ENCODE measurements at regions not wholly inside any gene's neighbourhood (a gene's known extent, or its start where the extent isn't known, plus 50 kb on each side); places are given as distances from the start of the nearest gene placed in this dataset.

DNA sequence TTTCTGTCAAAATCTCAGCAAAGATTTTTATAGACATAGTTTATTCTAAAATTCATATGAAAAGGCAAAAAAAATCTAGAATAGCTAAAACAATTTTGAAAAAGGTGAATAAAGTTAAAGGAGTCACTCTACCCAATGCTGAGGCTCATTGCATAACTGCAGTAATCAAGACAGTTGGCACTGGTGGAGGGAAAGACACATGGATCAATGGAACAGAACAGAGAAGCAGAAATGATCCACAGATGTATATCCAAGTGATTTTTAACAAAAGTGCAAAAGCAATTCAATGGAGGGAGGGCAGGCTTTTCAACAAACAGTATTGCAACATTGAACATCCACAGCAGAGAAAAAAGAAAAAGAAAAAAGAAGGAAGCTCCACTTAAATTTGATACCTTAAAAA, 162.8 kb downstream of the RBM43 start:
- Histone ChIP-seq H3K4me1 (ENCODE audit: insufficient read depth) (no peaks in the 10 kb centered on the region), H3K27ac (no peak overlapping the region), H3K36me3 (ENCODE audit: low read depth) (no peaks in the 10 kb centered on the region), H2AFZ (no peak overlapping the region), H4K20me1 (ENCODE audit: insufficient read depth) (no peaks in the 10 kb centered on the region), H3K4me2 (ENCODE audit: unreplicated experiment) (no peak overlapping the region), H3K9ac (no peak overlapping the region), H3K4me3 (no peak overlapping the region), H3K9me2 (ENCODE audit: insufficient read depth) (no peaks in the 10 kb centered on the region), H3K9me3 (ENCODE audit: low read depth) (no peaks in the 10 kb centered on the region), H3K79me2 (ENCODE audit: insufficient read depth) (no peaks in the 10 kb centered on the region), H3K27me3 (replicated peaks; ENCODE audit: insufficient read depth) (no peaks in the 10 kb centered on the region), H3F3A (ENCODE audit: insufficient read depth) (no peaks in the 10 kb centered on the region)
- in situ Hi-C loops (cut with MboI) = no loop called here
- no peak for TF ChIP-seq EZH2 (IDR thresholded peaks at IDR 0.05; ENCODE audit: insufficient read depth, poor library complexity, severe bottlenecking)
- TF ChIP-seq EZH2phosphoT487 (IDR thresholded peaks at IDR 0.05; ENCODE audit: insufficient read depth, low read depth) = no peak
- no peak for DNase-seq

DNA sequence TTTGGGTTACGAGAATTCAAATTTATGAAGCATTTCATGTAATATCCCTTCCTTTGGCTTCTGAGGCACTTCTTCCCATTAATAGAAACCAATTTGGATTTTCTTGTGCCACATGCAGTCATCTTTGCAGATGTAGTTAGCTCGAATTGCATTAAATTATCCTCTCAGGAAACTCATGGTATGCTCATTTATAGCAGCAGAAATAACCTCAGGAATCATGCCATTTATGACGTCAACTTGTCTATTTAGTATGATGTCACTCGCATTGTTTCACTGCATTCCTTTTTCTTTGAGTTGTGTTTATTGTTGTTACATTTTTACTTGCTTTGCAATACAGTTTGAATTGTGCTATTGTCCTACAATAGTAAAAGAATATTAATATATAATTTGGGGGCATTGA, 163.8 kb downstream of the RBM43 start:
- TF ChIP-seq EZH2phosphoT487 (IDR thresholded peaks at IDR 0.05; ENCODE audit: insufficient read depth, low read depth) = no peak
- TF ChIP-seq EZH2 (IDR thresholded peaks at IDR 0.05; ENCODE audit: insufficient read depth, poor library complexity, severe bottlenecking) = no peak
- no peak overlapping the region for H3K4me2 ChIP-seq (ENCODE audit: unreplicated experiment)
- 52 to 56% methylated on average over 4 of the region's 4 CpGs for WGBS, 2 experiments (ENCODE audit: low coverage in 1 of 2, low lambda C conversion rate in 2 of 2, missing lambda C conversion rate in 2 of 2)
- H3K4me3 ChIP-seq = no peak overlapping the region
- H3K9me3 ChIP-seq (ENCODE audit: low read depth) = no peaks in the 10 kb centered on the region
- H3K27ac ChIP-seq = no peak overlapping the region
- H3K9me2 ChIP-seq (ENCODE audit: insufficient read depth) = no peaks in the 10 kb centered on the region
- no peaks in the 10 kb centered on the region for H3K27me3 ChIP-seq (replicated peaks; ENCODE audit: insufficient read depth)
- H2AFZ ChIP-seq = no peak overlapping the region
- no peaks in the 10 kb centered on the region for H3K79me2 ChIP-seq (ENCODE audit: insufficient read depth)
- in situ Hi-C loops (cut with MboI) = no loop called here
- H3K36me3 ChIP-seq (ENCODE audit: low read depth) = no peaks in the 10 kb centered on the region
- H4K20me1 ChIP-seq (ENCODE audit: insufficient read depth) = no peaks in the 10 kb centered on the region
- peak; percentile 8 for DNase-seq
- no peak overlapping the region for H3K9ac ChIP-seq
- H3K4me1 ChIP-seq (ENCODE audit: insufficient read depth) = no peaks in the 10 kb centered on the region
- H3F3A ChIP-seq (ENCODE audit: insufficient read depth) = no peaks in the 10 kb centered on the region

- Histone ChIP-seq H3K4me3 (no peak overlapping the region), H4K20me1 (ENCODE audit: insufficient read depth) (no peaks in the 10 kb centered on the region), H2AFZ (no peak overlapping the region), H3K79me2 (ENCODE audit: insufficient read depth) (no peaks in the 10 kb centered on the region), H3K4me2 (ENCODE audit: unreplicated experiment) (no peak overlapping the region), H3K9me2 (ENCODE audit: insufficient read depth) (no peaks in the 10 kb centered on the region), H3K27ac (no peak overlapping the region), H3K9ac (no peak overlapping the region), H3K4me1 (ENCODE audit: insufficient read depth) (no peaks in the 10 kb centered on the region), H3F3A (ENCODE audit: insufficient read depth) (no peaks in the 10 kb centered on the region), H3K36me3 (ENCODE audit: low read depth) (no peaks in the 10 kb centered on the region), H3K27me3 (replicated peaks; ENCODE audit: insufficient read depth) (no peaks in the 10 kb centered on the region), H3K9me3 (ENCODE audit: low read depth) (no peaks in the 10 kb centered on the region)
- no peak for DNase-seq
- in situ Hi-C loops (cut with MboI) = no loop called here
- no peak for TF ChIP-seq EZH2 (IDR thresholded peaks at IDR 0.05; ENCODE audit: insufficient read depth, poor library complexity, severe bottlenecking)
- TF ChIP-seq EZH2phosphoT487 (IDR thresholded peaks at IDR 0.05; ENCODE audit: insufficient read depth, low read depth) = no peak
These were observed 164.5 kb downstream of the RBM43 start for GRCh38 chr2:151097128-151097527.

DNA sequence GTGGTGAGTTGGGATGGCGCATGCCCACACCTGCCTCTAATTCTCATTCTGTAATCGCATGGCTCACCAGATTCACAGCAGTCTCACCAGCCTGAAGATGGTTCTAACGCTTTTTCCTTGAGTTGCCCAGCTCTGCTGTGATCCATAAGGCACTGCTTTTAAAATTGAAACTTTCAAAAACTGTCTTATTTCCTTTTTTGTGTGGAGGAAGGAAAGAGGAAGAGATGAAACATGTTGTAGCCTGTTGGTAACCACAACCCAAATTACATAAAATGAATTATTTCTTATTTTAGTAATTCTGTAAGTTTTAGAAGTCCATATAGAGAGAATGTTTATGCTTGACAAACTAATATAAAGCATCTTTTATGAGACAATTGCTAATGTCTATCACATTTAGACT, 165.4 kb downstream of the RBM43 start:
- H3K36me3 ChIP-seq (ENCODE audit: low read depth) = no peaks in the 10 kb centered on the region
- H3K4me2 ChIP-seq (ENCODE audit: unreplicated experiment) = no peak overlapping the region
- no peaks in the 10 kb centered on the region for H3K27me3 ChIP-seq (replicated peaks; ENCODE audit: insufficient read depth)
- H4K20me1 ChIP-seq (ENCODE audit: insufficient read depth) = no peaks in the 10 kb centered on the region
- H3K9me2 ChIP-seq (ENCODE audit: insufficient read depth) = no peaks in the 10 kb centered on the region
- H2AFZ ChIP-seq = no peak overlapping the region
- no peaks in the 10 kb centered on the region for H3K79me2 ChIP-seq (ENCODE audit: insufficient read depth)
- no peak overlapping the region for H3K9ac ChIP-seq
- H3K27ac ChIP-seq = no peak overlapping the region
- WGBS, 2 experiments (ENCODE audit: low coverage in 1 of 2, low lambda C conversion rate in 2 of 2, missing lambda C conversion rate in 2 of 2) = 84 to 85% methylated on average over 3 of the region's 3 CpGs
- TF ChIP-seq EZH2 (IDR thresholded peaks at IDR 0.05; ENCODE audit: insufficient read depth, poor library complexity, severe bottlenecking) (no peak), EZH2phosphoT487 (IDR thresholded peaks at IDR 0.05; ENCODE audit: insufficient read depth, low read depth) (no peak)
- no peak for DNase-seq
- no peaks in the 10 kb centered on the region for H3K9me3 ChIP-seq (ENCODE audit: low read depth)
- no peaks in the 10 kb centered on the region for H3K4me1 ChIP-seq (ENCODE audit: insufficient read depth)
- no peak overlapping the region for H3K4me3 ChIP-seq
- in situ Hi-C loops (cut with MboI) = no loop called here
- no peaks in the 10 kb centered on the region for H3F3A ChIP-seq (ENCODE audit: insufficient read depth)

DNA sequence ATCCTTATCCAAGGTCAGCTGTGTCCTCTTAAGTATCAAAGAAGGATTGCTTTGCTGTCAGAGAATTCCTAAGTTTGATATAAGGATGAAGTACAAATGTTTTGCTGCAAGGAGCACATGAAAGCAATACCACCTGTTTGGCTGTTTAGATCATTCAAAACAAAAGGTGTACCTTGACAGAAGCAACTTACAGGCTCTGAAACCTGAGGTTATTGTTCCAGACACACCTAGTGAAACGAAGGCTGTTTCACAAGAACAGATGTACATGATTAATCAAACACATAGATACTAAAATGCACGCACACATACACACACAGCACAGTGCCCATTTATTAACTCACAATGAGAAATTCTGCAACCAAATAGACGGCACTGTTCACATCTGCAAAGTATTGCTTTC, 166.2 kb downstream of the RBM43 start:
- Histone ChIP-seq H3F3A (ENCODE audit: insufficient read depth) (no peaks in the 10 kb centered on the region), H3K4me2 (ENCODE audit: unreplicated experiment) (no peak overlapping the region), H3K79me2 (ENCODE audit: insufficient read depth) (no peaks in the 10 kb centered on the region), H2AFZ (no peak overlapping the region), H3K4me1 (ENCODE audit: insufficient read depth) (no peaks in the 10 kb centered on the region), H3K9ac (no peak overlapping the region), H4K20me1 (ENCODE audit: insufficient read depth) (no peaks in the 10 kb centered on the region), H3K36me3 (ENCODE audit: low read depth) (no peaks in the 10 kb centered on the region), H3K27me3 (replicated peaks; ENCODE audit: insufficient read depth) (no peaks in the 10 kb centered on the region), H3K9me3 (ENCODE audit: low read depth) (no peaks in the 10 kb centered on the region), H3K27ac (no peak overlapping the region), H3K9me2 (ENCODE audit: insufficient read depth) (no peaks in the 10 kb centered on the region), H3K4me3 (no peak overlapping the region)
- no peak for DNase-seq
- WGBS, 2 experiments (ENCODE audit: low coverage in 1 of 2, low lambda C conversion rate in 2 of 2, missing lambda C conversion rate in 2 of 2) = 53 to 56% methylated on average over 3 of the region's 3 CpGs
- TF ChIP-seq EZH2phosphoT487 (IDR thresholded peaks at IDR 0.05; ENCODE audit: insufficient read depth, low read depth) = no peak
- TF ChIP-seq EZH2 (IDR thresholded peaks at IDR 0.05; ENCODE audit: insufficient read depth, poor library complexity, severe bottlenecking) = no peak
- in situ Hi-C loops (cut with MboI) = no loop called here
